ENCODE measurements at regions not wholly inside any gene's neighbourhood (a gene's known extent, or its start where the extent isn't known, plus 50 kb on each side); places are given as distances from the start of the nearest gene placed in this dataset.
"Not testable (repeated sequence)": the region's sequence is repeated elsewhere in the genome, so short reads cannot be mapped to it uniquely, and the experiment has no call there.

DNA sequence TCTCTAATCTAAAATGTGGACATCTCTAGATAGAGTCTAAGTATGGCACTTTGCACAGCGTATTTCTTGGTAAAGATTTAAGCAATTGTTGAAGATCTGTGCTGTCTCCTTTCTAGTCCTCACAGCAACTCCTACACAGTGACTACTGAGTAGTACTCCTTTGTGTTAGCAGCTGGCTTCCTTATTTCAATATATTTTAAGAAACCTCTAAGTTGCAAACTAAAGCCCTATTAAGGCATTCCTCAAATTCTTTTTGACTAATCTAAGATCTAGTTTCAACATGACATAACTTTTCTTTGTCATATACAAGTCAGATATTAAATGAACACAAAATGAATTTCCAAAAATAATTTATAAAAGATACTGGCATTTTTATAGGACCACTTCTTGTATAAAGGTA is 121.8 kb upstream of the DNAJC10 start:
- DNase-seq (ENCODE audit: low read depth in 4 of 4, low spot score in 1 of 4): no peak

GRCh38 chr2:182595650-182596049 is 120.4 kb upstream of the DNAJC10 start:
- no peak for DNase-seq (ENCODE audit: low read depth in 4 of 4, low spot score in 1 of 4)

DNA sequence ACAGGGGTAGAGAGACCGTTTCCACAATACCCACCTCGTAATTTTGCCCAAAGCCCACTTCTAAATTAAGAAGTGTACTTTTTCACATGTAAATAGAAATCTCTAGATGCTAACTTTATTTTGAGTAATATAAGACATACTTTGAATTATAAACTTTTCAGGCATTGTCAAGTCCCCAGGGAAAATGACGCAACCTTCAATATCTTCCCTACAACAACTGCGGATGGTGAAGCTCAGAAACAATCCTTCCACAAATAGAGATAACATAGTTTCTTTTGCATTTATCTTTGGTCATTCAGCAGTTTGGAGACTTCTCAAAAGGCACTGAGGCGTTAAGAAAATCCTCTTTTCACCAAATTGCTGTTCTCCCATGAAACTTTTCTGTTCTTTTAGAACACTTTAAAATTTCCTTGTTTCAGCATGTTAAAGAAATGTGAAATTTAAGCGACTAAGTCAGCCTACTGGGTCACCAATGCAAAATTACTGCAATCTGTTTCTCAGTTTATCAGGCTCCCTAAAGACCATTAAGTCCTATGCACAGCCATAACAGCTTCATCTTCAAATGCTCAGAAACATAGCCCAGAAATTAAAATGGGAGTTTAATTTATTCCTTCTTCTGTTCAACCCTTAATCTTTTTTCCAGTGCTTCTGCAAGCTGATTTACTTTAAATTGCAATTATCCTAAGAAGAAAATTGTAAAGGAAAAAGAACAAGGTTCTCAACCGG is 118.3 kb upstream of the DNAJC10 start:
- no peak for DNase-seq (ENCODE audit: low read depth in 4 of 4, low spot score in 1 of 4)

DNA sequence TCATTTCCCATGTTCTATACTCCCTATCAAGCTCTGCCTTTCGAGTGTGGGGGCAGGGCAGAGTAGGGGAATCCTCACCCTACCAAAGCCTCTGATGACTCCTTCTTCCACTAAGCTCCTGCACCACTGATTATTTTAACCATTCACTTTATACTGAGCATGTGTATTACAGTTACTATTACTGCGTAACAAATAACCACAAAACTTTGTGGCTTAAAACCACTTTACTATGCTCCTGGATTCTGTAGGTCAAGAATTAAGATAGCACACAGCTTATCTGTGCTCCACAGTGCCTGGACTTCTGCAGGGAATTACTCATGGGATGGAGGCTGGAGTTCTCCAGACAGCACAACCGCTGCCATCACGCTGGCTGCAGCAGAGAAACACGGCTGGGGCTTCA is 117.4 kb upstream of the DNAJC10 start:
- DNase-seq (ENCODE audit: low read depth in 4 of 4, low spot score in 1 of 4): no peak

- no peak for DNase-seq (ENCODE audit: low read depth in 4 of 4, low spot score in 1 of 4)
Measured at GRCh38 chr2:182605166-182605565, 110.9 kb upstream of the DNAJC10 start.

GRCh38 chr2:182606728-182607681 is 109.1 kb upstream of the DNAJC10 start:
- no peak for DNase-seq (ENCODE audit: low read depth in 4 of 4, low spot score in 1 of 4)

GRCh38 chr2:182608181-182608845 is 107.7 kb upstream of the DNAJC10 start:
- DNase-seq (ENCODE audit: low read depth in 4 of 4, low spot score in 1 of 4): no peak

DNA sequence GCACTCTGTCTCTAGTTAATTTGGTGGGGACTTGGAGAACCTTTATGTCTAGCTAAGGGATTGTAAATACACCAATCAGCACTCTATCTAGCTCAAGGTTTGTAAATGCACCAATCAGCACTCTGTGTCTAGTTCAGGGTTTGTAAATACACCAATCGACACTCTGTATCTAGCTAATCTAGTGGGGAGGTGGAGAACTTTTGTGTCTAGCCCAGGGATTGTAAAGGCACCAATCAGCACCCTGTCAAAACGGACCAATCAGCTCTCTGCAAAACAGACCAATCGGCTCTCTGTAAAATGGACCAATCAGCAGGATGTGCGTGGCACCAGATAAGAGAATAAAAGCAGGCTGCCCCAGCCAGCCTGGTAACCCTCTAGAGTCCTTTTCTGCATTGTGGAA is 107.1 kb upstream of the DNAJC10 start:
- not testable (repeated sequence) for DNase-seq (ENCODE audit: low read depth in 4 of 4, low spot score in 1 of 4)

GRCh38 chr2:182610231-182610630 is 105.8 kb upstream of the DNAJC10 start:
- DNase-seq (ENCODE audit: low read depth in 4 of 4, low spot score in 1 of 4): no peak

DNA sequence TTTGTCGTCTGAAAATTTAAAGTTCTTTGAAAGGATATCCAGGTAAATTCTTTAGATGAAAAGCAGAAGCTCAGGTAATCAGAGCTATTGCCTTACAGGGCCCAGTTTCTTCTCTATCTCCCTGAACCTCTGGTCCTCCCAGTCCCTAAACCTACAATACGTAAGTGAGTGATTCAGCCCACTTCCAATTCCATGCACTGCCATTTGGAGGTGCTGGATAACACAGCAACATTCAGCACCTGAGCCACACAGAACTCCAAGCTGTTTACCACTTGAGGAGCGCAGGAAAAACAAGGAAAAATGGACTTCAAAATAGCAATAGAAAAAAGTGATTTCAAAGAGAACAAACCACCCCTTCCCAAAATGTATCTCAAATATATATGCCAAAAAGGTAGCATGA is 105.0 kb upstream of the DNAJC10 start:
- DNase-seq (ENCODE audit: low read depth in 4 of 4, low spot score in 1 of 4): no peak

DNA sequence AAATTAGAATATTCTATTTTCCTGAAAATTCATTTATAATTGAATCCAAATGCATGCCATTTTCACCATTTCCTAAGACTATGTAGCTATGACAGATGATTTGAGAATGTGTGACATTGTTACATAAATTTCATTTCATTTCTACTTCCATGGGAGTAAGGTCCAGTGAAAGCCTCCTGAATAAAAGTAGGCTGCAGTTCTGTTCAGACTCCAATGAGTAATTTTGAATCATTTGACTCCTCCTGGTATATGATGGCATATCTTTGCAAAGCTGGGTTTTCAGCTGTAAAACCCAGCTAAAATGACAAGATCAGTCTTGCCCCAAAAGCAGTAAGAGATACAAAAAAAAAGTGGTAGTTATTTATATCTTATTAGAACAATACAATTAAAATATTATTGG is 101.0 kb upstream of the DNAJC10 start:
- DNase-seq (ENCODE audit: low read depth in 4 of 4, low spot score in 1 of 4): no peak

- no peak for DNase-seq (ENCODE audit: low read depth in 4 of 4, low spot score in 1 of 4)
Measured at GRCh38 chr2:182616471-182617393, 99.3 kb upstream of the DNAJC10 start.

DNA sequence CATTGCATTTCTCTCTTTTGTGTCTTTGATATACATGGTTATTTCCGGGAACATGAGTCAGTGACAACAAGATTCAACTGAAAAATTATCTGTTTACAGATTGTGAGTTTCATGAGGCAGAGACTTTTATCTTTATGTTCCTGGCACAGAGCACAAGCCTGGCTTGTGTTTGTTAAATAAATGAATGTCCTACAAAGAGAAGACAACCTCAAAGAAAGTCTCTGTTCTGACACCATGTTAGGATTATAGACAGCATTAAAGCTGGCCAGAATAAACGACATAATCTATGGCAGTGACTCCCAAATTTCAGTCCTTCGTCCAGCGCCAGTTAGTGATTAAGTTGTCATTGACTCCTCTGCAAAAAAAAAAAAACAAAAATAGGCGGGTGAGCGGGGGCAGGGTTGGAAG is 97.4 kb upstream of the DNAJC10 start:
- DNase-seq (ENCODE audit: low read depth in 4 of 4, low spot score in 1 of 4): no peak

DNA sequence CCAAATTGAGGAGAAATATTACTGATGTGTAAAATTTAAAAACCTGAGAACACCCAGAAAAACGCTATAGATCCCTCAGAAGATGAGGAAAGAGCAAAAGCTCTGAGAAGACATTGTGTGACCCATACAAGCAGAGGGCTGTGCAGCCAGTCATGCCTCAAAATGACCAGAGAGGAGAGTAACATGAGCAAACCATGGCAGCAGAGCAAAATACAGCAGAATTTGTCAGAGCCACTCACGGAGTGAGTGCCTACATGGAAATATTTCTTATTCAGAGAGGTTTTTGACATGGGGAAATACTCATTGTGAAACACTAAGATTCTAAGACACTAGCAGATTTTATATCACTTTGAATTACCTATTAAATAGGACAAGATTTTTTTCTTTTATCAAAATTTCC is 96.8 kb upstream of the DNAJC10 start:
- no peak for DNase-seq (ENCODE audit: low read depth in 4 of 4, low spot score in 1 of 4)

GRCh38 chr2:182621191-182621590 is 94.9 kb upstream of the DNAJC10 start:
- DNase-seq (ENCODE audit: low read depth in 4 of 4, low spot score in 1 of 4): no peak

DNA sequence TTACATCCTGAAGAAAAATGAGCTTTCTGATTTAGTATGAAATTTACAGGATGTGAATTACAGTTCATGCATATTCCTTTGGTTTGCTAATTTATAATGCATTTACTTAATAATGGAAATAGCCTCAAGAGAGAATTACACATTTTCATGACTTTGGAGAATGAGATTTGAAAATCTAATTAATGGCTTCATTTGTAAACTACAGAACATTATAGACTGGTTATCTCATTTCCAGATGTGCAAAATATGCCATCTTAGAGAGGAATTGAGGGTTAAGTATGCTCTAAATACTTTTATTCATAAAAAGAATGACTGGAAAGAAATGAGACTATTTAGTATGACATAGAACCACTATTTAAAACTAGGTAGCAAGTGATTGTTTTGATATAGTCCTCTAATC is 94.2 kb upstream of the DNAJC10 start:
- no peak for DNase-seq (ENCODE audit: low read depth in 4 of 4, low spot score in 1 of 4)

DNA sequence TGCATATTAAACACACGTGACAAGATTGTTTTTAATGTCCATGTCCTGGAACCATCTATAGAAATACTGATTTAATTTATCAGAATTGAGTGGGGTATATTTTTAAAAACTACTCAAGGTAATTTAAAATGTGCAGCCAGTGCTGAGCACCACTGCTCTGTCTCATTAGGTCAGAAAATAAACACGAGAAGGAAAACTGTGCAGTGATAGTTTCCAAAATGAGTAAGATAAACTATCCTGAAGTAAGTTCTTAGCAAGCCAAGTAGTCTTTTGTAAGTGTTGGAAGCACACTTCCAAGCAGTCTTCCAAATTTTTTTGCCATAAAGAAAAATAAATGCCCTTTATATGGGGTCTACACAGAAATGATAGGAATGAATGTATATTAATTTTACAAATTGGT is 93.8 kb upstream of the DNAJC10 start:
- no peak for DNase-seq (ENCODE audit: low read depth in 4 of 4, low spot score in 1 of 4)

GRCh38 chr2:182625814-182626213 is 90.2 kb upstream of the DNAJC10 start:
- DNase-seq (ENCODE audit: low read depth in 4 of 4, low spot score in 1 of 4): no peak

GRCh38 chr2:182628916-182629315 is 87.1 kb upstream of the DNAJC10 start:
- DNase-seq (ENCODE audit: low read depth in 4 of 4, low spot score in 1 of 4): no peak

DNA sequence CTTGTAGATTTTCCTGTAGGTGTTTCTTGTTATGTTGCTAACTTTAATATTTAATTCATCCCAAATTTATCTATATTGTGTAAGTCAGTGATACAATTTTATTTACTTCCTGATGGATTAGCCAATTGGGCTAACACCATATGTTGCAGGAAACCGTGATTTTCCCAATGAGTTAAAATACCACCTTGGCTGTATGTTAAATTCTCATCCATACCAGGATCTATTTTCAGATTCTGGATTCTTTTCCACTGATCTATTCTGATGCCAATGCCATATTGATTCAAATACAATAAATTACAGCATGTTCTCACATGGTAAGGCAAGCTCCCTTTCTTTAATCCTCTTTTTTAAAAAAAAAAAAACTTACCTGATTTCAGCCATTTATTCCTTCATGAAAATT is 85.8 kb upstream of the DNAJC10 start:
- no peak for DNase-seq (ENCODE audit: low read depth in 4 of 4, low spot score in 1 of 4)

DNA sequence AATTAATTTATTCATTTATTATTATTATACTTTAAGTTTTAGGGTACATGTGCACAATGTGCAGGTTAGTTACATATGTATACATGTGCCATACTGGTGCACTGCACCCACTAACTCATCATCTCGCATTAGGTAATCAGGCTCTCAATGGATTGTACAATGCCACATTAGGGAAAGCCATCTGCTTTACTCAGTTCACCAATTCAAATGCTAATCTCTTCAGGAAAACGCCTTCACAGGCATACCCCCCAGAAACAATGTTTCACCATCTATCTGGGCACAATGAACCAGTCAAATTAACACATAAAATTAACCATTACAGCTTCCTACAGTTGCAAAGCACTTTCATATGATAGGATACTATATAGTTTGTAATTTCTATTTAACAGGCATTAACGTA is 84.8 kb upstream of the DNAJC10 start:
- DNase-seq (ENCODE audit: low read depth in 4 of 4, low spot score in 1 of 4): no peak

All from stimulated activated CD4-positive, alpha-beta T cell treated with anti-CD3 and anti-CD28 coated beads, Interleukin-1b, Interleukin-23, amount 100 ng/mL, for 24 hours (primary cell).